GM12891 (cell line): ENCODE measurements at regions not wholly inside any gene's neighbourhood (a gene's known extent, or its start where the extent isn't known, plus 50 kb on each side); places are given as distances from the start of the nearest gene placed in this dataset.

Experiments
- DNase-seq: peaks from one replicate; pipeline ENCODE4 v3.0.0; 2011; ENCODE audit warnings: low spot score; ENCODE audit not compliant: insufficient read length
- FAIRE-seq: peaks from 2 replicates; lab custom pipeline; 2011; peaks lifted over from hg19 to GRCh38; lab: Jason Lieb, UNC
- PAX5 ChIP-seq: IDR thresholded peaks from 2 replicates; pipeline ENCODE4 v1.6.1; 2011; ENCODE audit warnings: low read length, moderate library complexity, mild to moderate bottlenecking; ENCODE audit not compliant: insufficient read depth, severe bottlenecking
- POLR2A ChIP-seq: IDR thresholded peaks from 2 replicates; pipeline ENCODE4 v1.6.1; 2011; ENCODE audit warnings: low read depth, low read length, control low read depth
- POLR2AphosphoS5 ChIP-seq: IDR thresholded peaks from 2 replicates; pipeline ENCODE4 v1.6.1; 2011; ENCODE audit warnings: low read depth, low read length, control low read depth
- POU2F2 ChIP-seq: IDR thresholded peaks from 2 replicates; pipeline ENCODE4 v1.6.1; 2011; ENCODE audit warnings: low read depth, mild to moderate bottlenecking, control low read depth, low read length, moderate library complexity
- SPI1 ChIP-seq: IDR thresholded peaks from 2 replicates; pipeline ENCODE4 v1.6.1; 2011; ENCODE audit warnings: low read depth, low read length, control low read depth
- TAF1 ChIP-seq: IDR thresholded peaks from 2 replicates; pipeline ENCODE4 v1.6.1; 2011; ENCODE audit warnings: low read depth, low read length, control low read depth

DNA sequence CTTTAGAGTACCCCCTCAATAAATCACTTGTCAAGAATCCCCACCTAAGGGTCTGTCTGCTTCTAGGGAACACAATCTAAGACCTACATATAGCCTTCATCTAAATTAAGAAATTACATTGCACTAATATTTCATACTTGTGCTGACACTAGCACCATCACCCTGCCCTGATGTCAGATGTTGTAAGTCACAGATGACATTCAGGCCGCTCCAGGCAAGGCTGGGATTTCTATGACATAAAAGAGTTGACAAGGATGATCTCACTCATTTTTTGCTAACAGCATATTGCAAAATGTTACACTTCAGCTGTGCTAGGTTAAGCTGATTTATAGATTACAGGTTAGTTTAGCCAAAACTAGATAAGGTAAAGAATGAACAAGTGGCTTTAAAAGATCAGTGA, 372.5 kb upstream of the GRIA1 start:
- DNase-seq: no peak
- no peak for TF ChIP-seq POU2F2
- no peak for TF ChIP-seq POLR2A
- no peak for TF ChIP-seq POLR2AphosphoS5
- TF ChIP-seq PAX5: no peak
- TF ChIP-seq SPI1: no peak
- TF ChIP-seq TAF1: no peak
- FAIRE-seq: no peak

DNA sequence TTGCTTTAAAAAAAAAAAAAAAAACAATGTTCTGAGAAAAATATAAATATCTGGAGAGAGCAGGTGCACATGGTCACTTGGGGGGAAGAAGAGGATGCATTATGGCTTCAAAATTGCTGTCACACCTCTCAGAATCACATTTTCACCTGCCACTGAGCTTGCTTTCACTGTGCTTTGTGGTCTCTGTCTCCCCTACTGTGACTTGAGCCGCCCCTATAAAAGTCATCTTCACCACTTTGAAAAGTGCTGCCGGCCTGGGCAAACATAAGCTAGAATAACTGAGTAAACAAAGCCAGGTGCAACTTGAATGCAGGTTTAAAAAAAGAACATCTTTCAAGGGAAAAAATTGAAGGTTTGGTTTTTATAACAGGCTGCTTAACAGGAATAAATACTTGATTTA, 368.1 kb upstream of the GRIA1 start:
- no peak for DNase-seq
- no peak for FAIRE-seq
- TF ChIP-seq SPI1 (no peak), POLR2AphosphoS5 (no peak), POLR2A (no peak), PAX5 (no peak), TAF1 (no peak), POU2F2 (no peak)

GRCh38 chr5:153130296-153130695, 360.2 kb upstream of the GRIA1 start:
- no peak for FAIRE-seq
- TF ChIP-seq POU2F2: no peak
- no peak for TF ChIP-seq POLR2AphosphoS5
- no peak for TF ChIP-seq TAF1
- TF ChIP-seq PAX5: no peak
- TF ChIP-seq POLR2A: no peak
- TF ChIP-seq SPI1: no peak
- no peak for DNase-seq

- FAIRE-seq (no peak), DNase-seq (no peak)
- no peak for TF ChIP-seq PAX5
- TF ChIP-seq POLR2AphosphoS5: no peak
- no peak for TF ChIP-seq POU2F2
- no peak for TF ChIP-seq TAF1
- no peak for TF ChIP-seq POLR2A
- TF ChIP-seq SPI1: no peak
These were observed 355.1 kb upstream of the GRIA1 start for GRCh38 chr5:153135411-153135810.

DNA sequence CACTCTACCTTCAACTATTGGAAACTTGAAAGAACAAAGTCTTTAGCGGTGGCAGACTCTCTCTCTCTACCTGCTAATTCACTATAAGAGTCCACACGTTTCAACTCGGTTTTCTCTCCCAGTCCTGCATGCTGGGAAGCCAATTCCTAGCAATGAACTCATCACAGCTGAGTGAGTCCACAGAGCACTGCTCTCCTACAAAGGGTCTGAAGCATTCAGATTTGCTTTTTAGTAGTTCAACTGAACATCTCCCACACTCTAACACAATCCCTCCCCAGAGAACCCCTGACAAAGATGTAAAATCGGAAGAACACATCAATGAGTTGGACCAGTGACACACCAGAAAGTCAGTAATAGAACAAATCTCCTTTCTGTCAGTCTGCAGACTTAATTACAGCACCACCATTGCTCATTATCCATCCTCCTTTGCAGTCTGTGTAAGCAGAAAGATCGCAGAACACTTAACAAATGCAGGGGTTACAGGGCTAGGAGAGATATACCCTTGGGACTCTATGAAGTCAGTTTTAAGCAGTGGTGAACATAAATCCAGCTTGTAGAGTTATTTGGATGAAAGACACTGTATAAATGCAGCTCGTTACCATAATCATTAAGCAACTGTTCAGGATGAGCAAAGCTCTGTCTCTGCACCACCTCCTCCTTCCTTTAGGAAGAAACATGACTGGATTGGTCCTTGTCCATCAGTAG, 353.4 kb upstream of the GRIA1 start:
- TF ChIP-seq POLR2A (no peak), POU2F2 (no peak), SPI1 (no peak), TAF1 (no peak)
- DNase-seq: no peak
- FAIRE-seq: no peak

DNA sequence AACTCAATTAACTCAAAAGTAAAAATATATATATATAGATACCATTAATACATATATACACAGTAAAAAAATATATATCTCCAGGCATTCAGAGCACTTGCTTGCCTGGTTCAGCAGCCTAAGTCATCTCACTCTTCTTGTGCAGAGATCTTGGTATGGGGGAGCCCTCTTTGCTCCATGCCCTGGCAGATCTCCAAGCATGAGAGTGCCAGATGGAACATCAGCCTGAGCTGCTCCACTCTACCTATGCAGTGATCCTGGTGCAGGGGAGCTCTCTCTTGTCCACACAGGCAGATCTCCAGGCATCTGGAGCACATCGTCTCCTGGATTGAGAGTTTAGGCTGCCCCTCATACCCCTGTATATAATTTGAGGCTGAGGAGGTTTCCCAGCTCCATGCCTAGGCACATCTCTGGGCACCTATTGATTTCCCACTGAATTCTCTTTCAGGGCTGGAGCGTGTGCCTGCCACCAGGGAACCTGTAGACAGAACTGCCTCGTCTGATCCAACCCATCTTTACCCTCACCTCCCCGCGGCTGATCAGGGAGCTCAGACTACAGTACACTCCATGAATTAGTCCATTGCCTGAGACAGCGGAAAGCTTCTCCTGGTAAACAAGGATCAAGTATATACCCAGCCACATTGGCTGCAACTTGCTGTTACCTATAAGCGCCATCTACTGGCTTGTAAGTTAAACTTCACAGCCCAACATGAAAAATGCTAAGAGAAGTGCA, 342.4 kb upstream of the GRIA1 start:
- no peak for TF ChIP-seq SPI1
- no peak for TF ChIP-seq POLR2AphosphoS5
- no peak for TF ChIP-seq TAF1
- no peak for TF ChIP-seq POLR2A
- TF ChIP-seq PAX5: no peak
- TF ChIP-seq POU2F2: no peak
- DNase-seq (no peak), FAIRE-seq (peak; percentile 85)

DNA sequence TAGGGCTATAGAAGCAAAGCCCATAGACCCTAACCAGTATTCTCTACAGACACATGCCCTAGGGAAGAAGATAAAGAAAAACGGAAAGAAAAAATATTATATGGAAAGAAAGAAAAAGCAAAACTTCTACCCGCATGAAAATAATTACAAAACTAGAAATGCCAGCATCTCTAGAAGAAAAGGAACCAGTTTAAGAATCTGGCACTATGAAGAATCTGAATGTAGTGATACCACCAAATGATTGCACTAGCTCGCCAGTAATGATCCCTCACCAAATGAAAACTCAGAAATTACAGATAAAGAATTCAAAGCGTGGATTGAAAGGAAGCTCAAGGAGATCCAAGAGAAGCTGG, 341.9 kb upstream of the GRIA1 start:
- DNase-seq (no peak), FAIRE-seq (no peak)
- no peak for TF ChIP-seq SPI1
- no peak for TF ChIP-seq TAF1
- TF ChIP-seq POLR2A: no peak
- no peak for TF ChIP-seq PAX5
- no peak for TF ChIP-seq POLR2AphosphoS5
- no peak for TF ChIP-seq POU2F2

- FAIRE-seq (no peak), DNase-seq (no peak)
- TF ChIP-seq TAF1: no peak
- TF ChIP-seq POU2F2: no peak
- no peak for TF ChIP-seq POLR2A
- TF ChIP-seq SPI1: no peak
- TF ChIP-seq POLR2AphosphoS5: no peak
- TF ChIP-seq PAX5: no peak
These were observed 338.9 kb upstream of the GRIA1 start for GRCh38 chr5:153151558-153151957.

DNA sequence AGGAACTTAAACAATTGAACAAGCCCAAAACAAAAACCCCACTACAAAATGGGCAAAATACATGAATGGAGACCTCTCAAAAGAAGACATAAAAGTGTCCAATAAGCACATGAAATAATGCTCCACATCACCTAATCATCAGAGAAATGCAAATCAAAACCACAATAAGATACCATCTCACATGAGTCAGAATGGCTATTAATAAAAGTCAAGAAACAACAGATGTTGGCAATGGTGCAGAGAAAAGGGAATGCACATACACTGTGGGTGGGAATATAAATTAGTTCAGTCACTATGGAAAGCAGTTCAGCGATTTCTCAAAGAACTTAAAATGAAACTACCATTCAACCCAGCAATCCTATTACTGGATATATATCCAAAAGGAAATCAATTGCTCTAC, 337.4 kb upstream of the GRIA1 start:
- DNase-seq (no peak), FAIRE-seq (no peak)
- TF ChIP-seq POLR2A (no peak), SPI1 (no peak)

DNA sequence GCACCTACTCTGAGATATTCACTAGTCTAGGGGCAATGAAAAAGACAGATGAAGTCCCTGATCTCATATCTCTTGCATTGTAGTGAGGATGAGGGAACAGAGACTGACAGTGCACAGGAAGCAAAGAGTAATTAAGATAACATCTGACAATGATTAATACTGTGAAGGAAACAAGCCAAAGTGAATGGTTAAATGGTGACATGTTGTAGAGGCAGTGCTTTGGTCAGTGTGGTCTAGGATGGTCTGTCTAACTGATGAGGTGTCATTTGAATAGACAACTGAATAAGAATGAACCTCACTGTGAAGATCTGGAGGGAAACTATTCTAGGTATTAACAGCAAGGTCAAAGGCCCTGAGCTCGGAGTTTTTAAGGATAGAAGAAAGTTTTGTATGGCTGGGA, 333.3 kb upstream of the GRIA1 start:
- TF ChIP-seq PAX5 (no peak), SPI1 (no peak), TAF1 (no peak), POLR2A (no peak), POU2F2 (no peak), POLR2AphosphoS5 (no peak)
- DNase-seq: no peak
- FAIRE-seq: no peak
